ENCODE measurements at regions not wholly inside any gene's neighbourhood (a gene's known extent, or its start where the extent isn't known, plus 50 kb on each side); places are given as distances from the start of the nearest gene placed in this dataset.

DNA sequence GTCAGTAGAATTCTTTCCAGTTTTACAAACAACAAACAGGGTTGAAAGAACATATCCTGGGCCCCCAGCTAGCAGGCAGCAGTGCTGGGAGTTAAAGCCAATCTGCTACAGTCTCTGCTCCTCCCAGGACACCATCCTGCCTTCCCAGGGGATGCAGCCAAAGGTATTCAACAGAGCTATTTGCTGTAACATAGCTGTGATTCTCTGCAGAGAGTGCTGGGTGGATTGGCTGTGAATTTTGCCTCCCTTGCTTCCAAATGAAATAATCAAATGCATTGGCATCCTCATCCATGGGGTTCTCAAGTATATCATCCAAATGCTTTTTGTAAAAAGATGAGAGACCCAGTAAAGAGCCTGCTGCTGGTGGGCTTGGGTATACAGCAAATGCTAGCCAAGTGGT is 124.3 kb downstream of the NPIPB5 start:
- ChIA-PET POLR2A (interaction anchor here (0.5 to 1.1 kb wide), 2 partner anchors 468 to 504 kb away, joined by 3 read pairs; no protein-coding TSS in a partner anchor), CTCF (ENCODE audit: unreplicated experiment) (no interaction called here)
- Histone ChIP-seq H3K9me2 (ENCODE audit: insufficient read depth, low read length) (no peaks in the 10 kb centered on the region), H3K4me2 (ENCODE audit: low read length) (no peak overlapping the region), H4K20me1 (ENCODE audit: insufficient read depth, low read length) (no peaks in the 10 kb centered on the region), H3K27ac (ENCODE audit: low read depth, low read length, poor library complexity, severe bottlenecking) (no peak overlapping the region), H2AFZ (ENCODE audit: low read length) (no peak overlapping the region), H3K9me3 (ENCODE audit: low read length) (no peaks in the 10 kb centered on the region), H3K4me3 (ENCODE audit: low read depth, low read length, poor library complexity, severe bottlenecking) (no peak overlapping the region), H3K36me3 (ENCODE audit: insufficient read depth, low read length) (no peaks in the 10 kb centered on the region), H3K79me2 (ENCODE audit: insufficient read depth, low read depth, low read length) (no peaks in the 10 kb centered on the region), H3K4me1 (ENCODE audit: insufficient read depth, low read length, poor library complexity, severe bottlenecking) (no peaks in the 10 kb centered on the region)
- intact Hi-C loops (cut with micrococcal nuclease; ENCODE audit: unreplicated experiment), result no loop called here
- TF ChIP-seq EZH2phosphoT487 (IDR thresholded peaks at IDR 0.05; ENCODE audit: borderline replicate concordance, low read depth, low read length), result no peak
- TF ChIP-seq, protein P1, sequence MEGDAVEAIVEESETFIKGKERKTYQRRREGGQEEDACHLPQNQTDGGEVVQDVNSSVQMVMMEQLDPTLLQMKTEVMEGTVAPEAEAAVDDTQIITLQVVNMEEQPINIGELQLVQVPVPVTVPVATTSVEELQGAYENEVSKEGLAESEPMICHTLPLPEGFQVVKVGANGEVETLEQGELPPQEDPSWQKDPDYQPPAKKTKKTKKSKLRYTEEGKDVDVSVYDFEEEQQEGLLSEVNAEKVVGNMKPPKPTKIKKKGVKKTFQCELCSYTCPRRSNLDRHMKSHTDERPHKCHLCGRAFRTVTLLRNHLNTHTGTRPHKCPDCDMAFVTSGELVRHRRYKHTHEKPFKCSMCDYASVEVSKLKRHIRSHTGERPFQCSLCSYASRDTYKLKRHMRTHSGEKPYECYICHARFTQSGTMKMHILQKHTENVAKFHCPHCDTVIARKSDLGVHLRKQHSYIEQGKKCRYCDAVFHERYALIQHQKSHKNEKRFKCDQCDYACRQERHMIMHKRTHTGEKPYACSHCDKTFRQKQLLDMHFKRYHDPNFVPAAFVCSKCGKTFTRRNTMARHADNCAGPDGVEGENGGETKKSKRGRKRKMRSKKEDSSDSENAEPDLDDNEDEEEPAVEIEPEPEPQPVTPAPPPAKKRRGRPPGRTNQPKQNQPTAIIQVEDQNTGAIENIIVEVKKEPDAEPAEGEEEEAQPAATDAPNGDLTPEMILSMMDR (conservative IDR thresholded peaks at IDR 0.05; ENCODE audit: low read length), result no peak
- no TSS peak for BruUV-seq (replicated peaks)
- DNase-seq (ENCODE audit: low spot score), result no peak

DNA sequence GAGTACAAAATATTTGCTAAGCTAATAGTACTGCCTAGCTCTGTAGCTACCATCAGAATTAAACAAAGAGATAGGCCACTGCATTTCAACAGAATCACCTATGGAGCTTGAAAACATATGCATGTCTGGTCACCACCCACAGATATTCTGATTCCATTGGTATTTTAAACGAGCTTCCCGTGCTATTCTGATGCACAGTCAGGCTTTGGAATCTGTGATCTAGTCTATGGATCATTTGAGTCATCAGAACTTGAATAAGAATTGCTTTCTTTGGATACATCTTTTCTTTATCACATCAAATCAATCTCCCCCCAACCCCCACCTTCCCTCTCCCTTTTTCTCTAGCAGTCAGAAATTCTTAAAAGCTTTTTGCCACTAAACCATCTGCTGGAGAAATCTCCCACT is 124.7 kb downstream of the NPIPB5 start:
- DNase-seq (ENCODE audit: low spot score), result no peak
- H2AFZ ChIP-seq (ENCODE audit: low read length), result no peak overlapping the region
- H3K4me1 ChIP-seq (ENCODE audit: insufficient read depth, low read length, poor library complexity, severe bottlenecking), result no peaks in the 10 kb centered on the region
- H3K4me3 ChIP-seq (ENCODE audit: low read depth, low read length, poor library complexity, severe bottlenecking), result no peak overlapping the region
- no peaks in the 10 kb centered on the region for H3K36me3 ChIP-seq (ENCODE audit: insufficient read depth, low read length)
- H3K27ac ChIP-seq (ENCODE audit: low read depth, low read length, poor library complexity, severe bottlenecking), result no peak overlapping the region
- intact Hi-C loops (cut with micrococcal nuclease; ENCODE audit: unreplicated experiment), result no loop called here
- no peaks in the 10 kb centered on the region for H4K20me1 ChIP-seq (ENCODE audit: insufficient read depth, low read length)
- BruUV-seq (replicated peaks), result no TSS peak
- no peak overlapping the region for H3K4me2 ChIP-seq (ENCODE audit: low read length)
- H3K9me2 ChIP-seq (ENCODE audit: insufficient read depth, low read length), result no peaks in the 10 kb centered on the region
- POLR2A ChIA-PET, result interaction anchor here (0.5 to 1.1 kb wide), 3 partner anchors 18 to 505 kb away, joined by 3 read pairs; no protein-coding TSS in a partner anchor
- TF ChIP-seq, protein P1 (conservative IDR thresholded peaks at IDR 0.05; ENCODE audit: low read length), result no peak
- no peak for TF ChIP-seq EZH2phosphoT487 (IDR thresholded peaks at IDR 0.05; ENCODE audit: borderline replicate concordance, low read depth, low read length)
- CTCF ChIA-PET (ENCODE audit: unreplicated experiment), result no interaction called here
- no peaks in the 10 kb centered on the region for H3K79me2 ChIP-seq (ENCODE audit: insufficient read depth, low read depth, low read length)
- no peaks in the 10 kb centered on the region for H3K9me3 ChIP-seq (ENCODE audit: low read length)

DNA sequence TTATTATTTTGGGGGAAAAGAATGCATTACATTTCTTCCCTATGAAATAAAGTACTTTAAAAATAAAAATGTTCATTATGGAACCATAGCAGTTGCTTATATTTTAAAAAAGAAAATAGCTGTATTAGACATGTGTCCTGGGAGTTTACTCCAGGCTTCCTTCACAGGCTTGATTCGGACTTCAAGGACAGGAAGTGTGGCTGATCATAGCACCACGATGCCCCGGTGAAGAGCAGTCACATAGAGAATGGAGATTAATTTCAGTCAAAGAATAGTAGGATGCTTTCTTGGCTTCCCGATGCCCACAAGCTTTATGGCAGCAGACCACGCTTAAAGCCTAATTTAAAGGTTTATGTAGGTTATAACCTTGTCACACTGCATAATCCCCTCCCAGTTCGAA is 125.1 kb downstream of the NPIPB5 start:
- ChIA-PET POLR2A (interaction anchor here (0.5 to 1.1 kb wide), 4 partner anchors 17 to 1836 kb away, joined by 3 read pairs; no protein-coding TSS in a partner anchor), CTCF (ENCODE audit: unreplicated experiment) (no interaction called here)
- H3K79me2 ChIP-seq (ENCODE audit: insufficient read depth, low read depth, low read length), result no peaks in the 10 kb centered on the region
- intact Hi-C loops (cut with micrococcal nuclease; ENCODE audit: unreplicated experiment), result no loop called here
- H3K27ac ChIP-seq (ENCODE audit: low read depth, low read length, poor library complexity, severe bottlenecking), result no peak overlapping the region
- no peak overlapping the region for H2AFZ ChIP-seq (ENCODE audit: low read length)
- H4K20me1 ChIP-seq (ENCODE audit: insufficient read depth, low read length), result no peaks in the 10 kb centered on the region
- H3K4me1 ChIP-seq (ENCODE audit: insufficient read depth, low read length, poor library complexity, severe bottlenecking), result no peaks in the 10 kb centered on the region
- DNase-seq (ENCODE audit: low spot score), result no peak
- no TSS peak for BruUV-seq (replicated peaks)
- no peaks in the 10 kb centered on the region for H3K36me3 ChIP-seq (ENCODE audit: insufficient read depth, low read length)
- H3K4me2 ChIP-seq (ENCODE audit: low read length), result no peak overlapping the region
- H3K4me3 ChIP-seq (ENCODE audit: low read depth, low read length, poor library complexity, severe bottlenecking), result no peak overlapping the region
- H3K9me2 ChIP-seq (ENCODE audit: insufficient read depth, low read length), result no peaks in the 10 kb centered on the region
- no peak for TF ChIP-seq EZH2phosphoT487 (IDR thresholded peaks at IDR 0.05; ENCODE audit: borderline replicate concordance, low read depth, low read length)
- TF ChIP-seq, protein P1 (conservative IDR thresholded peaks at IDR 0.05; ENCODE audit: low read length), result no peak
- no peaks in the 10 kb centered on the region for H3K9me3 ChIP-seq (ENCODE audit: low read length)

Measured in OCI-LY7 (cell line).